ENCODE measurements at regions not wholly inside any gene's neighbourhood (a gene's known extent, or its start where the extent isn't known, plus 50 kb on each side); places are given as distances from the start of the nearest gene placed in this dataset.

DNA sequence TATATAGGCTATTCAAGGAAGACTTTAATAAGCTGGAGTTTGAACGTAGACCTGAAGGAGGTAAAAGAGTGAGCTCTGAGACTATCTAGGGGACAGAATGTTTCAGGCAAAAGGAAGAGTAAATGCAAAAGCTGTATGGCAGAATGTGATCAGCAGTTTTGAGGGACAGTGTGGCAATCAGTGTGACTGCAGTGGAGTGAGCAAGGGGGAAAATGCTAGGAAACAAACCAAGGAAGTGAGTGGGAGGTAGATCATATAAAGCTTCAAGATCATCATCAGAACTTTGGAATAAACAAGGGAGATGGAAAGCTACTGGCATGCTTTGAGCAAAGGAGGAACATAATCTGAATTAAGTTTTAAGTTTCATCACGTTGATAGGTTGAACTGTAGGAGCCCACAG is 67.5 kb upstream of the BTG1 start:
- no peak for DNase-seq

GRCh38 chr12:92210071-92210470 is 64.4 kb upstream of the BTG1 start:
- no peak for DNase-seq

- peak; percentile 34 for DNase-seq
These were observed 63.0 kb upstream of the BTG1 start for GRCh38 chr12:92208613-92209121.

GRCh38 chr12:92206596-92206995 is 61.0 kb upstream of the BTG1 start:
- DNase-seq, result no peak

GRCh38 chr12:92206011-92206410 is 60.4 kb upstream of the BTG1 start:
- no peak for DNase-seq

DNA sequence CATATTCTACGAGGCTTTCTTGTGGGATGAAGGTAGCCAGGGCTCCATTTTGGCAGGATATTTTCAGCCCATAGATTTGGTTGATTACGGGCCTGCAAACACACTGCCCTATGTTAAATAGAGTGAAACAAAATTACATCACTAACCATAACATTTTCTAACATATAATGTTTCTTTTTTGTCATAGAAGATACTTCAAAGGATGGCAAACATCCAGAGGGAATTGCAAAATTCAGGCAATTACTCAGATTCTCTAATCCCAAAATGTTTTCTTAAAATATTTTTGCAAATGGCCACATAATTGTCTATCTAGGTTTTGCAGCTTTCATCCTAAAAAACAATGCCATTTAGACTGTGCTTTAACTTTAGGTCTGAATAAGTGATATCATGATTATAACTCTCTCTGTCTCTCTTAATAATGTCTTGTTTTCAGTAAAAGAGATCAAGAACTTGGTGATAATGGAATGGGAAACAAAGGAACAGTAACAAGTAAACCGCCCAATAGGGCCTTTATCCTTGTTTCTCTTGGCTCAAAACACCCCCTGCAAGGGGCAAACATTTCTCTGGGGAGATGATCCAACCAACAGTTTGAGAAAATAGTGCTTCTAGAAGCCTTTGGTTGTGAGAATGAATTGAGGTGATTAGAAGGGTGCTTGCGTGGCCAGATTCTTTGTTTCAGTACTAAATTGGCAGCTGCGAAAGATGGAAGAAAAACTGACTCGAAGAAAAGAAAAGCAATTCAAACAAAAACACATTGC is 54.4 kb upstream of the BTG1 start:
- no peak for DNase-seq

DNA sequence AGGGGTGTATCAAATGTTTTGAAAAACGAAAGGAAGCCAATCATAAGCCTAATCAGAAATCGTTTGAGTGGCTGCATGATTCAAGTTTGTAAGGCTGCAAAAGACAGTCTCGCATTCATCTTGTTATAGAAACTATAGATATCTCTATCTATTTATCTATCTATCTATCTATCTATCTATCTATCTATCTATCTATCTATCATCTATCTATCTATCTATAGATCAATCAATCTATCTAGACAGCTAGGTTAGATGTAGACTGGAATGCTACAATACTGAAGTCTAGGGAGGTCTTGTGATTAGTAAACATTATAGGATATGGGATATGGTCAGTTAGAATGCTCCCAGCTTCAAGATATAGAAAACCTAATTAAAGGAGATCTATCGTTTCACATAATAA is 52.2 kb upstream of the BTG1 start:
- no peak for DNase-seq

DNA sequence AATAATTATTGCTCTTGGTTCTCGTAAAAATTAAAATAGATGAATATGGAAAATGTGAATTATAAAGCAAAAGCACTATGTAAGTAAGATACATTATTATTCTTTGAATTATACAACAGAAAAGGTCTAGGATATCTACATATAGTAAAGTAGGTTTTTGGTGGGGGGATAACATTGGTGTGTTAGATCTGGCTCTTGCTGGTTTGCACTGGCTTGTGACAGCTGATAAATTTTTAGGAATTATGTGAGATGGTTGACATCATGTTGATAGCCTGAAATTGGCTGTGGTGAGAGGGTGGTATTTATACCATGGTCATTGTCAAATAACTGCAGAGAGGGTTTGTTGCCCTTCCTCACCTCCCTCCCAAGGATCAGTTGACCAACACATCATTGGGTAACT is 50.7 kb upstream of the BTG1 start:
- no peak for DNase-seq

Data from midbrain (tissue), 1 donor.